HUES48 (cell line): ENCODE measurements at regions not wholly inside any gene's neighbourhood (a gene's known extent, or its start where the extent isn't known, plus 50 kb on each side); places are given as distances from the start of the nearest gene placed in this dataset.

Experiments
- H3K27ac ChIP-seq: one replicate; pipeline ENCODE4 v1.7.0; 2013; ENCODE audit warnings: low read depth, low read length, inconsistent platforms
- H3K27me3 ChIP-seq: 2 replicates; pipeline ENCODE4 v1.6.1; 2013; ENCODE audit warnings: mild to moderate bottlenecking, low read length; ENCODE audit not compliant: control insufficient read depth, insufficient read depth
- H3K36me3 ChIP-seq: 2 replicates; pipeline ENCODE4 v1.6.1; 2013; ENCODE audit warnings: low read length; ENCODE audit not compliant: control insufficient read depth, insufficient read depth
- H3K4me1 ChIP-seq: 2 replicates; pipeline ENCODE4 v1.6.1; 2013; ENCODE audit warnings: mild to moderate bottlenecking, low read length; ENCODE audit not compliant: control insufficient read depth, insufficient read depth
- H3K4me3 ChIP-seq: 2 replicates; pipeline ENCODE4 v1.5.1; 2013; ENCODE audit warnings: mild to moderate bottlenecking, low read depth, low read length
- H3K9ac ChIP-seq: 2 replicates; pipeline ENCODE4 v1.6.1; 2013; ENCODE audit warnings: mild to moderate bottlenecking, low read depth, low read length, moderate library complexity
- H3K9me3 ChIP-seq: 2 replicates; pipeline ENCODE4 v1.6.1; 2013; ENCODE audit warnings: low read length; ENCODE audit not compliant: control insufficient read depth, insufficient read depth

- Histone ChIP-seq H3K9me3 (no peaks in the 10 kb centered on the region), H3K27me3 (no peaks in the 10 kb centered on the region), H3K4me1 (no peaks in the 10 kb centered on the region), H3K27ac (no peak overlapping the region), H3K9ac (no peak overlapping the region), H3K4me3 (no peak overlapping the region), H3K36me3 (no peaks in the 10 kb centered on the region)
Observed at GRCh38 chr6:6912817-6913744, 194.7 kb upstream of the RREB1 start.

DNA sequence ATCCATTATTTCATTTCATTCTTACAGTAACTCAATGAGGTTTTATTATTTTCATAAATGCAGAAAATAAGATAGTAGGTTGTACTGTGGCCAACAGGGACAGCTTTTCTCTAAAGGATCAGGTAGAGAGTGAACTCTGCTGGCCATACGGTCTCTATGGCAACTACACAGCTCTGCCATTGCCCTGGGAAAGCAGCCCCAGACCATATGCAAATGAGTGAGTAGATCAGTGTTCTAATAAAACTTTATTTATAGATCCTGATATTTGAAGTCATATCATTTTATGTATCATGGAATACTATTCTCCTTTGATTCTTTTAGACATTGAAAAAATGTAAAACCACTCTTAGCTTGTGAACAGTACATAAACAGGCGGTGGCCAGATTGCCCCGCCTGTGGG, 192.5 kb upstream of the RREB1 start:
- H3K36me3 ChIP-seq, result no peaks in the 10 kb centered on the region
- H3K9me3 ChIP-seq, result no peaks in the 10 kb centered on the region
- H3K4me3 ChIP-seq, result no peak overlapping the region
- H3K27ac ChIP-seq, result no peak overlapping the region
- H3K4me1 ChIP-seq, result no peaks in the 10 kb centered on the region
- H3K27me3 ChIP-seq, result no peaks in the 10 kb centered on the region
- no peak overlapping the region for H3K9ac ChIP-seq

GRCh38 chr6:6915813-6916547, 191.8 kb upstream of the RREB1 start:
- Histone ChIP-seq H3K4me3 (no peak overlapping the region), H3K27ac (no peak overlapping the region), H3K9ac (no peak overlapping the region), H3K4me1 (no peaks in the 10 kb centered on the region), H3K9me3 (no peaks in the 10 kb centered on the region), H3K27me3 (no peaks in the 10 kb centered on the region), H3K36me3 (no peaks in the 10 kb centered on the region)

DNA sequence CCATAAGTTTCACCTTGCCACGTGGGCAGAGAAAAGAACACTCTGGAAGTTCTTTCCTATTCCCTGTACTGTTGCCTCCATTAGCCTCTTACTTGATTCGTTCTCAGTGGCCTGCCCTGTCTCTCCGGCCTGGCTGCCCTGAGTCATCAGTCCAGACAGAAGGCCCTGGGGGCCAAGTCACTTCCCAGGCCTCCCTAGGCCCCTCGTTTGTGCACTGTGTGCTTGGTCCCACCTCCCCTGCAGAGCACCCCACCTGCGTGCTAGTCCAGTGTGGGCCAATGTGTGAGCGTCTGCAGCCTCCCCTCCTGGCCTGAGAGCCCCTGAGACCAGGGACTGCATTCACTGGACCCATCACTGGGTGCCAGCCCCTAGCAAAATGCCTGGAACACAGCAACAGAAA, 191.2 kb upstream of the RREB1 start:
- no peak overlapping the region for H3K4me3 ChIP-seq
- no peak overlapping the region for H3K27ac ChIP-seq
- no peak overlapping the region for H3K9ac ChIP-seq
- no peaks in the 10 kb centered on the region for H3K27me3 ChIP-seq
- H3K36me3 ChIP-seq, result no peaks in the 10 kb centered on the region
- H3K4me1 ChIP-seq, result no peaks in the 10 kb centered on the region
- no peaks in the 10 kb centered on the region for H3K9me3 ChIP-seq

DNA sequence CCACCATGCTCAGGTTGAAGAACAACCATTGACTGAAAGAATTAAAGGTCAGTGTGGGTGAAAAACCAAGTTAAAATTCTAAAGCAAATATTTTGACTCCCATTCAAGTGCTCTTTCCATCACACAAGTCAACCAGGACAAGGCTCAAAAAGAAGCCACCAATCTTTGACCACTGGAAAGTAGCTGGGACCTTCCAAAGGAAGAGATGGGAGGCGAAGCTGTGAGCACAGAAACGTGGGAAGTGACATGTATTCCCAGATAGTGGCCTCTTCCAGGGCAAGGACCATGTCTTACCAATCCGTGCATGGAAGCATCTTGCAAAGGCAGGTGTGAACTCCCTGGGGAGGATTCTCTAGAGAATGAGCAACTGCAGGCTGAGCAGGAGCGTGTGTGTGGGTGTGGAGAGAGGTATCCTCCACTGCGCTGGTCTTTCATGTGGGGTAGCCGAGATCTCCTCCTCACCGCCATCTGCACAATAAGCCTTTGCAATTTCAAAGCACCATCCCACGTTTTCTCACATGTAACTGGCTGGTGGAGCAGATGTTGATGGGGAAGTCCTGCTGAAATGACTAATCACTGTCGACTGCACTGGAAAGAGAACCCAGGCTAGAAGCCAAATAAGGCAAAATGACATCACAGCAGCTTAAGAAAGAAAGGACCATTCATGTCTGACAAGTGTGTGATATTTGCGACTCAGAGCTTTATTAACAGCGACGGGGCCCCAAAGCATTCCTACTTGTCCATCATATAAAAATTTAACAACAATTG, 189.4 kb upstream of the RREB1 start:
- Histone ChIP-seq H3K4me3 (no peak overlapping the region), H3K4me1 (no peaks in the 10 kb centered on the region), H3K36me3 (no peaks in the 10 kb centered on the region), H3K9ac (no peak overlapping the region), H3K27me3 (no peaks in the 10 kb centered on the region), H3K9me3 (no peaks in the 10 kb centered on the region), H3K27ac (no peak overlapping the region)

DNA sequence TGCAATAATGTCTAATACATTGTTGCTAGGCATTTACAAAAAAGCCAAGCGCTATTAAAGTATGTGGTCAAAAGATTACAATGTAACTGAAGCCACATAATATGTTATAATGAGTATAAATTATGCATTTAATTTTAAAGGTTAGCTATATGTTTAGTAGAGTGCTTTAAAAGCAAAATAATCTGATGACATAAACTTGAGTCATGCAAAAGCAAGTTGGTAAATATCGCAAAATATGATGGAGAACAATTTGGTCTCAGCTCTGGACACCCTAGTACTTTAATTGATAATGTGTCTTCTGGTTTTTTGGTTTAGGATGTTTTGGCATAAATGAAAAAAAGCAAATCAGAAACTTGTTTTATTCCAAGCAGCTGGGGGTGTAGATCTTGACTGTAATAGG, 188.6 kb upstream of the RREB1 start:
- no peak overlapping the region for H3K4me3 ChIP-seq
- no peaks in the 10 kb centered on the region for H3K27me3 ChIP-seq
- H3K36me3 ChIP-seq, result no peaks in the 10 kb centered on the region
- H3K9ac ChIP-seq, result no peak overlapping the region
- no peak overlapping the region for H3K27ac ChIP-seq
- no peaks in the 10 kb centered on the region for H3K4me1 ChIP-seq
- no peaks in the 10 kb centered on the region for H3K9me3 ChIP-seq

DNA sequence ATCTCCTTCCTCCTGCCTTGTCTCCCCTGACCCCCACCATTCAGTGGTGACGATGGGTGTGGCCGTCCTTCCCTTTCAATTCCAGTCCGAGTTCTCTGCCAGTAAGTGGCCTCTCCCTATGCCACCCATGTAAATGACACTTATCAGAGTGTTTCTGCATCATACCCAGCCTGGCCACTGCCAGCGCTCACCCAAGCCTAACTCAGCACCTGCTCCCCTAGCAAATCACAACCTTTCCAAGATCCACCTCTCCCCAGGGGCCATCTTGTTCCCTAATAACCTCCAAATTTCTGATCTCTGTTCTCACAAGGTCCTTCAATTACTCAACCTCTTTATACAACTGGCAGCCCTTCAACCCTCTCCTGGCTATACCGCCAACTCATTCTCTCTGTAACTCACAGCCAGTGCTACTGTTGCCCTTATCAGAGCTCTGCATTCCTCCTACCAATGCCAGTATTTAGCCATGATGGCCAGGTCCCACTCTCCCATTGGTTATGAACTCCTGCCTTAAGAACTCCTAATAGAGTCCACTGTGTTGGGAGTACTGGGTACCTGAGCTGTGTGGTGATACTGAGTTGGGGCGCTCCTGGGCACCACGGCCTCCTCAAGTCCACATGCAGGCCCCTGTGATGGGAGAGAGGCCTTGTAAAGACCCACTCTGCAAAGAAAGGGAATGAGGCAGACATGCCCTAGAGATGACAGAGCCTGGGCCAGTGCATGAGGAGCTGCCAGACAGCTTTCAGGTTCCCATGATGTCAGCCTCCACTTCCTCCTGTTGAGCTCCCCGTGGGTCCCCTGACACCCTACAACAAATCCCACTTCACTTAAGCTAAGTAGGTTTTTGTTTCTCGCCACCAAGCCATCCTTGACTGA, 187.4 kb upstream of the RREB1 start:
- H3K4me3 ChIP-seq, result no peak overlapping the region
- H3K9me3 ChIP-seq, result no peaks in the 10 kb centered on the region
- H3K4me1 ChIP-seq, result no peaks in the 10 kb centered on the region
- H3K9ac ChIP-seq, result no peak overlapping the region
- no peak overlapping the region for H3K27ac ChIP-seq
- no peaks in the 10 kb centered on the region for H3K27me3 ChIP-seq
- no peaks in the 10 kb centered on the region for H3K36me3 ChIP-seq

- no peaks in the 10 kb centered on the region for H3K36me3 ChIP-seq
- H3K9ac ChIP-seq, result no peak overlapping the region
- no peak overlapping the region for H3K27ac ChIP-seq
- H3K4me1 ChIP-seq, result no peaks in the 10 kb centered on the region
- H3K27me3 ChIP-seq, result no peaks in the 10 kb centered on the region
- no peaks in the 10 kb centered on the region for H3K9me3 ChIP-seq
- H3K4me3 ChIP-seq, result no peak overlapping the region
Observed at GRCh38 chr6:6920987-6921313, 186.8 kb upstream of the RREB1 start.

- Histone ChIP-seq H3K4me1 (no peaks in the 10 kb centered on the region), H3K4me3 (no peak overlapping the region), H3K27me3 (no peaks in the 10 kb centered on the region), H3K36me3 (no peaks in the 10 kb centered on the region), H3K9me3 (no peaks in the 10 kb centered on the region), H3K9ac (no peak overlapping the region), H3K27ac (no peak overlapping the region)
Observed at GRCh38 chr6:6922166-6922565, 185.6 kb upstream of the RREB1 start.

GRCh38 chr6:6923605-6924004, 184.2 kb upstream of the RREB1 start:
- no peak overlapping the region for H3K9ac ChIP-seq
- no peaks in the 10 kb centered on the region for H3K9me3 ChIP-seq
- H3K4me3 ChIP-seq, result no peak overlapping the region
- H3K36me3 ChIP-seq, result no peaks in the 10 kb centered on the region
- H3K4me1 ChIP-seq, result no peaks in the 10 kb centered on the region
- no peak overlapping the region for H3K27ac ChIP-seq
- H3K27me3 ChIP-seq, result no peaks in the 10 kb centered on the region
